ENCODE measurements at regions not wholly inside any gene's neighbourhood (a gene's known extent, or its start where the extent isn't known, plus 50 kb on each side); places are given as distances from the start of the nearest gene placed in this dataset.

DNA sequence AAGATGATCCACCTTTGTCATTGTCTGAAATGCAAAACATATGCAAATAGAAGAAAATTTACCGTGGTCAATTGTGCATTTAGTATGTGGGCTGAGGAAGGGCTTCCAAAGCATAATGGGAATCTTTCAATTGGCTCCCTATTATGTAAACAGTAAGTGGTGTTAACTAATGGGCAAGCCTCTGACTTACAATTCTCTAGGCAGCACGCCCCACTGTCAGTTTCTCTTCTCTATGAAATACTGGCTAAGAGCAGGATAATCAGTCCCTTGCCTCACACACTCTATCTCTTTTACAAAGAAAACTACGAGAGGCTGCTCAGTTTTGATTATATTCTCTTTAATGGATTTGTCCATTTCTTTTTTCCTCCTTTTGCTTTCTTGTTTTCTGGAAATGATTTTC lies 1272.6 kb downstream of the PCDH19 start:
- TF ChIP-seq, protein P1, sequence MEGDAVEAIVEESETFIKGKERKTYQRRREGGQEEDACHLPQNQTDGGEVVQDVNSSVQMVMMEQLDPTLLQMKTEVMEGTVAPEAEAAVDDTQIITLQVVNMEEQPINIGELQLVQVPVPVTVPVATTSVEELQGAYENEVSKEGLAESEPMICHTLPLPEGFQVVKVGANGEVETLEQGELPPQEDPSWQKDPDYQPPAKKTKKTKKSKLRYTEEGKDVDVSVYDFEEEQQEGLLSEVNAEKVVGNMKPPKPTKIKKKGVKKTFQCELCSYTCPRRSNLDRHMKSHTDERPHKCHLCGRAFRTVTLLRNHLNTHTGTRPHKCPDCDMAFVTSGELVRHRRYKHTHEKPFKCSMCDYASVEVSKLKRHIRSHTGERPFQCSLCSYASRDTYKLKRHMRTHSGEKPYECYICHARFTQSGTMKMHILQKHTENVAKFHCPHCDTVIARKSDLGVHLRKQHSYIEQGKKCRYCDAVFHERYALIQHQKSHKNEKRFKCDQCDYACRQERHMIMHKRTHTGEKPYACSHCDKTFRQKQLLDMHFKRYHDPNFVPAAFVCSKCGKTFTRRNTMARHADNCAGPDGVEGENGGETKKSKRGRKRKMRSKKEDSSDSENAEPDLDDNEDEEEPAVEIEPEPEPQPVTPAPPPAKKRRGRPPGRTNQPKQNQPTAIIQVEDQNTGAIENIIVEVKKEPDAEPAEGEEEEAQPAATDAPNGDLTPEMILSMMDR (IDR thresholded peaks at IDR 0.05 in 2 of 3, conservative IDR thresholded peaks at IDR 0.05 in 1 of 3; ENCODE audit: borderline replicate concordance in 1 of 3, insufficient read depth in 1 of 3, low read depth in 2 of 3, low read length in 2 of 3): no peak
- TF ChIP-seq, protein P2, sequence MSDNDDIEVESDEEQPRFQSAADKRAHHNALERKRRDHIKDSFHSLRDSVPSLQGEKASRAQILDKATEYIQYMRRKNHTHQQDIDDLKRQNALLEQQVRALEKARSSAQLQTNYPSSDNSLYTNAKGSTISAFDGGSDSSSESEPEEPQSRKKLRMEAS (IDR thresholded peaks at IDR 0.05): no peak
- TF ChIP-seq POLR2A (IDR thresholded peaks at IDR 0.05; ENCODE audit: borderline replicate concordance, extremely low read depth, insufficient read depth, insufficient read length) (no peak), CBX3 (IDR thresholded peaks at IDR 0.05; ENCODE audit: low read depth) (no peak), YY1 (IDR thresholded peaks at IDR 0.05; ENCODE audit: extremely low read depth, insufficient replicate concordance, low read depth, low read length) (no peak), CEBPB (IDR thresholded peaks at IDR 0.05; ENCODE audit: low read depth) (no peak), SRF (IDR thresholded peaks at IDR 0.05; ENCODE audit: low read depth) (no peak), ZNF274 (IDR thresholded peaks at IDR 0.05; ENCODE audit: low read depth, low read length) (no peak), EZH2phosphoT487 (IDR thresholded peaks at IDR 0.05; ENCODE audit: borderline replicate concordance) (no peak), EGR1 (IDR thresholded peaks at IDR 0.05; ENCODE audit: low read depth) (no peak)
